ENCODE measurements at regions not wholly inside any gene's neighbourhood (a gene's known extent, or its start where the extent isn't known, plus 50 kb on each side); places are given as distances from the start of the nearest gene placed in this dataset.
"Not testable (repeated sequence)": the region's sequence is repeated elsewhere in the genome, so short reads cannot be mapped to it uniquely, and the experiment has no call there.

DNA sequence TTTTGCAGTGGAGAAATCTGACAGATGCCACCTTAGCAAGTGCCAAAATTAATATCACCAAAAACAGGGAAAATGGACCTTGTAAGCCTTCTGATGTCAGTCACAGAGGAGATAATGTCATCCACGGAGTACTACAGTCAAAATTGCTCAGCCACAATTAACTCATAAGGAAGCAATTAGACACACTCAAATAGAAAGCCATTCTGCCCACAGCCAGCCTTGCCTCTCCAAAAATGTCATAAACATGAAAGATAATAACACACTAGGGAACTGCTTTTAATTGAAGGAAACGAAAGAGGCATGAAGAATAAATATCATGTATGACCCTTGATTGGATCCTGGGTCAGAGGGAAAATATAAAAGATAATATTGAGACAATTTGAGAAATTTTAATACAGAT lies 505.6 kb upstream of the API5 start:
- TF ChIP-seq, protein P1, sequence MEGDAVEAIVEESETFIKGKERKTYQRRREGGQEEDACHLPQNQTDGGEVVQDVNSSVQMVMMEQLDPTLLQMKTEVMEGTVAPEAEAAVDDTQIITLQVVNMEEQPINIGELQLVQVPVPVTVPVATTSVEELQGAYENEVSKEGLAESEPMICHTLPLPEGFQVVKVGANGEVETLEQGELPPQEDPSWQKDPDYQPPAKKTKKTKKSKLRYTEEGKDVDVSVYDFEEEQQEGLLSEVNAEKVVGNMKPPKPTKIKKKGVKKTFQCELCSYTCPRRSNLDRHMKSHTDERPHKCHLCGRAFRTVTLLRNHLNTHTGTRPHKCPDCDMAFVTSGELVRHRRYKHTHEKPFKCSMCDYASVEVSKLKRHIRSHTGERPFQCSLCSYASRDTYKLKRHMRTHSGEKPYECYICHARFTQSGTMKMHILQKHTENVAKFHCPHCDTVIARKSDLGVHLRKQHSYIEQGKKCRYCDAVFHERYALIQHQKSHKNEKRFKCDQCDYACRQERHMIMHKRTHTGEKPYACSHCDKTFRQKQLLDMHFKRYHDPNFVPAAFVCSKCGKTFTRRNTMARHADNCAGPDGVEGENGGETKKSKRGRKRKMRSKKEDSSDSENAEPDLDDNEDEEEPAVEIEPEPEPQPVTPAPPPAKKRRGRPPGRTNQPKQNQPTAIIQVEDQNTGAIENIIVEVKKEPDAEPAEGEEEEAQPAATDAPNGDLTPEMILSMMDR (IDR thresholded peaks at IDR 0.05): no peak
- no peak for TF ChIP-seq POLR2A (IDR thresholded peaks at IDR 0.05)
- Histone ChIP-seq H3K4me3 (no peak overlapping the region), H3K9me3 (no peaks in the 10 kb centered on the region), H3K27ac (no peak overlapping the region), H3K27me3 (no peaks in the 10 kb centered on the region), H3K4me1 (no peaks in the 10 kb centered on the region), H3K36me3 (no peaks in the 10 kb centered on the region)
- 36 to 51% methylated on average over 2 of the region's 2 CpGs for WGBS, 2 donors
- no peak for DNase-seq
- intact Hi-C loops (cut with DNase I): no loop called here

DNA sequence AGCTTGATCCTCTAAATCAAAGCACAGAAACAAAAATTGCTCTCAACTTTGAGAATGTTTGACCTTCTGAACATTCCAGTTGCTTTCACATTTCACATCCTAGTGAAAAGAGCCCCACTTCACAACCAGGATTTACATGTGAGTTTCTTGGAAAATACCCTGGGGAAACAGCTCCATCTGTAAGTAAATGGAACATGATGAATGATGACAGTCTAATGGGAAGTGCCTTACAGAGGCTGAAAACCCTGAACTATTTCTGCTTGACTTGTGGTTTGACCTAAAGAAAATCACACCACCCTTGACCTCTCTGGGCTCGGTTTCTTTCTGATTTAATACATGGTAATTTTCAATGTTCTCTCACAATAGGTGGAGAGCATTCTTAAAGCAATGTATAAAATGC lies 499.4 kb upstream of the API5 start:
- intact Hi-C loops (cut with DNase I): no loop called here
- no peaks in the 10 kb centered on the region for H3K27me3 ChIP-seq
- H3K4me3 ChIP-seq: no peak overlapping the region
- WGBS, 2 donors: 13 to 22% methylated on average over 1 of the region's 1 CpG
- H3K27ac ChIP-seq: no peak overlapping the region
- TF ChIP-seq POLR2A (IDR thresholded peaks at IDR 0.05): no peak
- TF ChIP-seq, protein P1 (IDR thresholded peaks at IDR 0.05): no peak
- H3K36me3 ChIP-seq: no peaks in the 10 kb centered on the region
- no peak for DNase-seq
- no peaks in the 10 kb centered on the region for H3K4me1 ChIP-seq
- no peaks in the 10 kb centered on the region for H3K9me3 ChIP-seq

DNA sequence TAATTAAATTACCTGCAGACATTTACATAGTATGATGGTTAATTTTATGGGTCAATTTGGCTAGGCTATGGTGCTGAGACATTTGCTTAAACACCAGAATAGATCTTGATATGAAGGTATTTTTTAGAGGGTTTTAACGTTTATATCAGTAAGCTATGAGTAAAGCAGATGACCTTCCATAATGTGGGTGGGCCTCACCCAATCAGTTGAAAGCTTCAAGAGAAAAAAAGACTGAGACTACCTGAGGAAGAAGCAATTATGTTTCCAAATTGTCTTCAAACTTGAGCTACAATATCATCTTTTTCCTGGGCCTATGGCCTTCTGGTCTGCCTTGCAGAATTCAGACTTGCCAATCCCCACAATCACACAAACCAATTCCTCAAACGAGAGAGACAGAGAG lies 498.8 kb upstream of the API5 start:
- Histone ChIP-seq H3K27me3 (no peaks in the 10 kb centered on the region), H3K36me3 (no peaks in the 10 kb centered on the region), H3K9me3 (no peaks in the 10 kb centered on the region), H3K27ac (no peak overlapping the region), H3K4me3 (no peak overlapping the region), H3K4me1 (no peaks in the 10 kb centered on the region)
- TF ChIP-seq, protein P1 (IDR thresholded peaks at IDR 0.05): no peak
- TF ChIP-seq POLR2A (IDR thresholded peaks at IDR 0.05): no peak
- WGBS, 2 donors: 60 to 69% methylated on average over 2 of the region's 2 CpGs
- DNase-seq: no peak
- intact Hi-C loops (cut with DNase I): no loop called here

DNA sequence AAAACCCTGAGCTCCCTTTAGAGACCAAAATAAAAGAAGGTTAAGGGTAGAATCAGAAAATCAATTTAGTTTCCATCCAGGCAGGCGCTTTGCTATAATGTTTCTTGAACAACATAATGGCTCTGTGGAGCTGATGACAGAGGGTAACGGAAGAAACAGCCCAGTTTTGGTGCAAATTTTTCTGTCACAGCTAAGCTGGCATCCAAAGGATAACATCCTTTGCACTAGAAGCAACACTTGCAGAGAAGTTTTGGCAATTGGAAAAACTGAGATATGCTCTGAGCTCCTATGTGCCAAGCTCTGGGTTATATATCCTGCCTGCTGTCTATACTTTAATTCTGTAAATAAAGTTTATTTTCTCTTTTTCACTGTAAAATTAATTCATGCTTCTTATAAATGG lies 495.3 kb upstream of the API5 start:
- TF ChIP-seq POLR2A (IDR thresholded peaks at IDR 0.05): no peak
- TF ChIP-seq, protein P1 (IDR thresholded peaks at IDR 0.05): no peak
- no peak for DNase-seq
- H3K27ac ChIP-seq: no peak overlapping the region
- intact Hi-C loops (cut with DNase I): no loop called here
- H3K4me1 ChIP-seq: no peaks in the 10 kb centered on the region
- H3K27me3 ChIP-seq: no peaks in the 10 kb centered on the region
- no peaks in the 10 kb centered on the region for H3K36me3 ChIP-seq
- H3K9me3 ChIP-seq: peaks cover 0 to 4% (median 0%) of the 10 kb centered on the region in 3 donors
- 63 to 80% methylated on average over 2 of the region's 2 CpGs for WGBS, 2 donors
- H3K4me3 ChIP-seq: no peak overlapping the region

DNA sequence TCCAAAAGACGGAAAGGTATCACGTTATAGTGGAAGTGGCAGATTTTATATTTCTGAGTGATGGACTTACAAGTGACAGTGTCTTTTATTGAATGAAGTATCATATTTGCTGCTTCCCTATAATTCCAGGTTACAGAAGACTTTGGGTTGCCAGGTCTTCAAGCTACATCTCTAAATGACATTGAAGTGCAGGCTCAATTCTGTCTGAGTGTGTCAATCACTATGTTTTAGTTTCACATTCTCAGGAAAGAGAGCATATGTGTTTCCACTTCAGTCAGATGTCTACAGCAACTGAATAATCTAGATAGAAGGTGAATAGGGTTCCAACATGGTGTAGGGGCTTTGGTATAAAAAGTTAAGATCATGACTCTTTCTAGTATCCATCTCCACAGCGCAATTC lies 492.7 kb upstream of the API5 start:
- no peaks in the 10 kb centered on the region for H3K27me3 ChIP-seq
- H3K9me3 ChIP-seq: peaks cover 0 to 4% (median 0%) of the 10 kb centered on the region in 3 donors
- intact Hi-C loops (cut with DNase I): no loop called here
- no peak overlapping the region for H3K27ac ChIP-seq
- no peak for DNase-seq
- H3K4me3 ChIP-seq: no peak overlapping the region
- WGBS, 2 donors: 80 to 91% methylated on average over 3 of the region's 3 CpGs
- no peaks in the 10 kb centered on the region for H3K36me3 ChIP-seq
- TF ChIP-seq POLR2A (IDR thresholded peaks at IDR 0.05): no peak
- TF ChIP-seq, protein P1 (IDR thresholded peaks at IDR 0.05): no peak
- H3K4me1 ChIP-seq: no peaks in the 10 kb centered on the region

DNA sequence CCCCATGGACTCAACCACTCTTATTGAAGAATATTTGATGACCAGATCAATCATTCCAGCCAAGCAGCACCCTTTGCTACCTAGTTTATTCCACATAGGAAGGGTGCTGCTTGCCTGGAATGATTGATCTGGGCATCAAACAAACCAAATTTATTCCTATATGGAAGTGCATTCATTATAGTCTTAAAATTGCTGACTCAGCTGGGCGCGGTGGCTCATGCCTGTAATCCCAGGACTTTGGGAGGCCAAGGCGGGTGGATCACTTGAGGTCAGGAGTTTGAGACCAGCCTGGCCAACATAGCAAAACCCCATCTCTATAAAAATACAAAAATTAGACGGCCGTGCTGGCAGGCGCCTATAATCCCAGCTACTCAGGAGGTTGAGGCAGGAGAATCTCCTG lies 489.6 kb upstream of the API5 start:
- H3K27ac ChIP-seq; H3K9me3 ChIP-seq; H3K36me3 ChIP-seq; H3K4me1 ChIP-seq; DNase-seq; intact Hi-C loops (cut with DNase I); H3K27me3 ChIP-seq; H3K4me3 ChIP-seq: not testable (repeated sequence)
- WGBS, 2 donors: 85 to 94% methylated on average over 6 of the region's 6 CpGs

All from esophagus squamous epithelium (tissue), 5 donors.